ENCODE measurements at regions not wholly inside any gene's neighbourhood (a gene's known extent, or its start where the extent isn't known, plus 50 kb on each side); places are given as distances from the start of the nearest gene placed in this dataset.

DNA sequence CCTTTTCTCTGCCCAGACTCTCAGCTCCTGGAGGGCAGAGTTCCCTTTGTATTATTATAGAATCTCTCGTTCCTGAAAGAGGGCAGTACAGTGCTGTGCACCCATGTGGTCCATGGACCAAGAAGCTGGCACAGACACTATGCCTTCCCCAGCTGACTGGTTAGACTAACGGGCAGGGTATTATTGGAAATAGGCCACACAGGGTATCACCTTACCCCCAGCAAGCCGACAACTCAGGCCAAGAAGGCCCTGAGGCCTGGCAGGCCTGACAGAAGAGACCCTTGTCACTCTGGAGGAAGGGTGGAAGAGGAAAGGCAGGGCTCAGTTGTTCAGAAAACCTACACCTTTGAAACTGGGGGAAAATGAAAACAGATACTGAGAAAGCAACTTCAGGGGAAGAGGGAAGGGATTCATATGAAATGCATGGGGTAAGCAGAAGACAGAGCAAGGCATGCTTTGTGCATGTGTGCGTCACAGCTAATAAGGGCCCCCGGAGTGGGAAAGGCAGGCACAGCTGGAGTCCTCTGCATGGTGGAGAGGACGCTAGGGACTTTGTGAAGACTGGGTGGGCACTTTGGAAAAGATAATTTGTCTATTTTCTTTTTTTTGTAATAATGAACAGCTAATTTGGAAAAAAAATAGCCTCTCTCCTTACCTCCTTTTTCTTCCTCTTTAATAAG is 476.8 kb upstream of the CELF4 start:
- H3K27me3 ChIP-seq = no peaks in the 10 kb centered on the region
- DNase-seq = no peak
- intact Hi-C loops (cut with DNase I; ENCODE audit: low total_unique reads) = no loop called here
- H3K4me1 ChIP-seq = no peaks in the 10 kb centered on the region
- TF ChIP-seq, protein P1, sequence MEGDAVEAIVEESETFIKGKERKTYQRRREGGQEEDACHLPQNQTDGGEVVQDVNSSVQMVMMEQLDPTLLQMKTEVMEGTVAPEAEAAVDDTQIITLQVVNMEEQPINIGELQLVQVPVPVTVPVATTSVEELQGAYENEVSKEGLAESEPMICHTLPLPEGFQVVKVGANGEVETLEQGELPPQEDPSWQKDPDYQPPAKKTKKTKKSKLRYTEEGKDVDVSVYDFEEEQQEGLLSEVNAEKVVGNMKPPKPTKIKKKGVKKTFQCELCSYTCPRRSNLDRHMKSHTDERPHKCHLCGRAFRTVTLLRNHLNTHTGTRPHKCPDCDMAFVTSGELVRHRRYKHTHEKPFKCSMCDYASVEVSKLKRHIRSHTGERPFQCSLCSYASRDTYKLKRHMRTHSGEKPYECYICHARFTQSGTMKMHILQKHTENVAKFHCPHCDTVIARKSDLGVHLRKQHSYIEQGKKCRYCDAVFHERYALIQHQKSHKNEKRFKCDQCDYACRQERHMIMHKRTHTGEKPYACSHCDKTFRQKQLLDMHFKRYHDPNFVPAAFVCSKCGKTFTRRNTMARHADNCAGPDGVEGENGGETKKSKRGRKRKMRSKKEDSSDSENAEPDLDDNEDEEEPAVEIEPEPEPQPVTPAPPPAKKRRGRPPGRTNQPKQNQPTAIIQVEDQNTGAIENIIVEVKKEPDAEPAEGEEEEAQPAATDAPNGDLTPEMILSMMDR (IDR thresholded peaks at IDR 0.05) = no peak
- no peak for TF ChIP-seq POLR2A (IDR thresholded peaks at IDR 0.05)
- H3K4me3 ChIP-seq = no peak overlapping the region
- no peak overlapping the region for H3K27ac ChIP-seq
- no peaks in the 10 kb centered on the region for H3K9me3 ChIP-seq
- H3K36me3 ChIP-seq (ENCODE audit: low read depth, missing control alignments) = no peaks in the 10 kb centered on the region
- 84 to 90% methylated on average over 6 of the region's 6 CpGs for WGBS, 2 donors

DNA sequence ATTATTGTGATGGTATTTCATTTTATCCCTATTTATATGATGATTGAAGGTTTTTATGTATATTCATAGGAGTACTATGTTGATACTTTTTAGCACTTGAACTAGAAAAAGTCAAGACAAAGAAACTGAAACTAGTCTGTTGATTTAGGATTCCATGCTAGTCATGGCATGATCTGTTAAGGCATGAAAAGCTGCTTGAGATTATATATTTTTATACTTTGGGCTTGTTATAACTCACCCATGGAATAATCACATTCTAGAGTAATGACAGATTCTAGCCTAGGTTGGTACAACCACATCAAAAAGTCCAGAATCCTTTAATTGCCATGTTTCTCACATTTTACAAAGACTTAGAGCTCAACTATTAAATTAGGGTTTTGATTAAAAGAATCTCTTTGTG is 472.6 kb upstream of the CELF4 start:
- TF ChIP-seq, protein P1 (IDR thresholded peaks at IDR 0.05) = no peak
- TF ChIP-seq POLR2A (IDR thresholded peaks at IDR 0.05) = no peak
- intact Hi-C loops (cut with DNase I; ENCODE audit: low total_unique reads) = no loop called here
- Histone ChIP-seq H3K36me3 (ENCODE audit: low read depth, missing control alignments) (no peaks in the 10 kb centered on the region), H3K27ac (no peak overlapping the region), H3K4me1 (no peaks in the 10 kb centered on the region), H3K27me3 (no peaks in the 10 kb centered on the region), H3K9me3 (no peaks in the 10 kb centered on the region), H3K4me3 (no peak overlapping the region)
- DNase-seq = no peak

DNA sequence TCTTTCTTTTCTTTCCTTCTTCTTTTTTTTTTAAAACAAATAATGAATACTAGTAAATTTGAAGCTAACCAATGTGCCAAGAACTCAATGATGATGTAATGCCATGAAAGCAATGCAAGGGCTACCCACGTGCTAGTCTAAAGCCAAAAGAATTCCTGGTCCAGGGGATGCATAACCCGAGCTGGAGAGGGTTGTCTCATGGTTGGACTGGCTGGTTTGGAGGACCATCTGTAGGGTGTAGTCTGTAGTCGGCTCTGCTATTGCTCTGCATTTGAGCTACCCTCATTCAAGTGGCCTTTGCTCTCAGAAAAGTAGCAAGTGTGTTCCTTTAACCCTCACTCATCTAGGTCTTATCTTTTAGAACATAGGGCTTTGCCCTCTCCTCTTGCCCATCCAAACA is 469.6 kb upstream of the CELF4 start:
- H3K36me3 ChIP-seq (ENCODE audit: low read depth, missing control alignments) = no peaks in the 10 kb centered on the region
- no peak for DNase-seq
- H3K4me1 ChIP-seq = no peaks in the 10 kb centered on the region
- H3K4me3 ChIP-seq = no peak overlapping the region
- TF ChIP-seq POLR2A (IDR thresholded peaks at IDR 0.05) = no peak
- no peak overlapping the region for H3K27ac ChIP-seq
- intact Hi-C loops (cut with DNase I; ENCODE audit: low total_unique reads) = no loop called here
- no peaks in the 10 kb centered on the region for H3K27me3 ChIP-seq
- H3K9me3 ChIP-seq = no peaks in the 10 kb centered on the region
- 66 to 73% methylated on average over 3 of the region's 3 CpGs for WGBS, 2 donors

DNA sequence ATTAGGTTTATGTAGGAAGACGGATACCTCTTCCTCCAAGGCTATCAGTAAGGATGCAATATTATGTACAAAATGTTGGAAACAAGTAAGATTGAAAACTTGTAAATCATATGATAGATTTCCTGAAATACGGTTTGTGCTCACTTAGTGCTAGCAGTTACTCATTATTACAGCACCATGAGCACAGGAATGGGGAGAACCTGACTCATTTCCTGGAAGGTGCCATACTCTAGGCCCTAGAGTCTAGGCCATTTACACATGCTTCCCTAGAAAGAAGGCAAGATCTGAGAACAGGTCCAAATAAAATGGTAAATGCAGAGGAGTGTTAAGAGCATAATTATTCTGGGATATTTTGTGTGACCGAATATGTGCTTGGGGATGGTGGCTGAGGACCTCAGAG is 467.7 kb upstream of the CELF4 start:
- TF ChIP-seq, protein P1 (IDR thresholded peaks at IDR 0.05) = no peak
- no peak for TF ChIP-seq POLR2A (IDR thresholded peaks at IDR 0.05)
- intact Hi-C loops (cut with DNase I; ENCODE audit: low total_unique reads) = no loop called here
- Histone ChIP-seq H3K27ac (no peak overlapping the region), H3K4me3 (no peak overlapping the region), H3K27me3 (no peaks in the 10 kb centered on the region), H3K9me3 (no peaks in the 10 kb centered on the region), H3K36me3 (ENCODE audit: low read depth, missing control alignments) (no peaks in the 10 kb centered on the region), H3K4me1 (no peaks in the 10 kb centered on the region)
- DNase-seq = no peak
- 69 to 90% methylated on average over 3 of the region's 3 CpGs for WGBS, 2 donors

DNA sequence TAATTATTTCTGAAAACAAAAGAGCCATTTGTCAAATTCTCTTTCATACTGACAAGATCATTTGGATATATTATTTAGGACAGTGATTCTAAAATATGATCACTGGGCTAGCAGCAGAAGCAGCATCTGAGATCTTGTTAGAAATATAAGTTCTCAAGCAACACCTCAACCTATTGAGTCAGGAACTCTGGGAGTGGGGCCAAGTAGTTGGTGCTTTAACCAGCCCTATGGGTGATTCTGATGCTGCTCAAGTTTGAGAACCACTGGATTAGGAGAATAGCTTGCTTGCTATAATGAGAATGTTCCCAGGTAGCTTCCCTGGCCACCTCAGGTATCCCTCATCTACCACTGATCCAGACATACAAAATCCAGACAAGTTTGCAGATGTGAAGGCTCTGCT is 466.9 kb upstream of the CELF4 start:
- DNase-seq = no peak
- TF ChIP-seq POLR2A (IDR thresholded peaks at IDR 0.05) = no peak
- Histone ChIP-seq H3K27ac (no peak overlapping the region), H3K27me3 (no peaks in the 10 kb centered on the region), H3K4me3 (no peak overlapping the region), H3K36me3 (ENCODE audit: low read depth, missing control alignments) (no peaks in the 10 kb centered on the region), H3K9me3 (no peaks in the 10 kb centered on the region), H3K4me1 (no peaks in the 10 kb centered on the region)
- intact Hi-C loops (cut with DNase I; ENCODE audit: low total_unique reads) = no loop called here

DNA sequence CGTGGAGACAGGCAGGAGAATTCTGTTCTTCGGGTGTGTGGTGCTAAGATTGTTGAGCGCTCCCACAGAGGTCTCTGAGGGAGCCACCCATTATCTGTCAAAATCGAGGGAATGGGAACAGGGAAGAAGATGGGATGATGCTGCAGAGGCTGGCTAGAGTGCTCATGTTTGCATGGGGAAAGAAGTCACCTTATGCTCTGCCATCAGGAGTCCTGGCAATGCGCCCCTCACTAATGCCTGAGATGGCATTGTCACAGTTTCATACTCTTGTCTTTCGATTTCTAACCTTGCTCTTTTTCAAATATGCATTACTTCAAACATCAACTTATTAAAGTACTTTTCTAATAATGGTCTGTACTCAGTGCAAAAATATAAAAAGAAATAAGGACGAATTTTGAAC is 463.3 kb upstream of the CELF4 start:
- no peaks in the 10 kb centered on the region for H3K4me1 ChIP-seq
- intact Hi-C loops (cut with DNase I; ENCODE audit: low total_unique reads) = no loop called here
- H3K27ac ChIP-seq = no peak overlapping the region
- H3K36me3 ChIP-seq (ENCODE audit: low read depth, missing control alignments) = no peaks in the 10 kb centered on the region
- H3K27me3 ChIP-seq = no peaks in the 10 kb centered on the region
- no peak overlapping the region for H3K4me3 ChIP-seq
- no peaks in the 10 kb centered on the region for H3K9me3 ChIP-seq
- 70 to 77% methylated on average over 7 of the region's 7 CpGs for WGBS, 2 donors
- DNase-seq = no peak
- TF ChIP-seq, protein P1 (IDR thresholded peaks at IDR 0.05) = no peak
- TF ChIP-seq POLR2A (IDR thresholded peaks at IDR 0.05) = no peak

Measured in testis (tissue), 2 donors.